ENCODE measurements at regions not wholly inside any gene's neighbourhood (a gene's known extent, or its start where the extent isn't known, plus 50 kb on each side); places are given as distances from the start of the nearest gene placed in this dataset.

DNA sequence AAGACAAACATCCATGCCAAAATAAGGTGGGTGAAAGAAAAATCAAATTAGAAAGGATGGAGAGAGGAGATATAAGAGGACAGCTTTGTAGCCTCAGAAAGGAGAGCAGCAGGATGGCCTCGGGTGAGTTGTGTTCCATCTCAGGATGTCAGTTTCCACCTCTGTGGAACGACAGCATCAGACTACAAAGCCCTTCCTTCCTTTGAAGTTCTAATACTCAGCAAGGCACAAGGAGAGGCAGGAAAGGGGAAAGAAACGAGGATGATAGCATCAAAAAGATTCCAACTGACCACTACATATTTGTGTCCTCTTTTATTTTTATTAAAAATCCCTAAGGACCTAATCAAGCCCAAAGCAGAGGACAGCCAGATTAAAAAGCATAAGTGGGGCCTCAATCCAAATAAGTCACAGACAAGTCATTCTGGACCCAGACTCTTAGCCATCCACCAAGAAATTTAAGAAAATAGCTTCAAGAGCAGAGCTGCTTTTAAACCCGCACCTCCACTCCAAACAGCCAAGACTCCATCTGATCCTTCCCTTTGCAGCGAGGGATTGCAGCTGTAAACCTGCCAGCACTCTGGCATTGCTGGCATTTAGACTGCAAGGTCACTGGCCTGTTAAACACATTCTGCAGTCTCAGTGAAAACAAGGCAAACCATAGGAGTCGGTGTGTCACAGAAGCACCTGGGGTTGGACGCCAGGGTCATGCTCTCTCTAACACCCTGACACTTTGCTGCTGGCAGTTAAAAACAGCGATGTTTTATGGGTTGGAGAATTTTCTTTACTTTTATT, 314.5 kb upstream of the CHAC2 start:
- no peaks in the 10 kb centered on the region for H3K36me3 ChIP-seq (ENCODE audit: control insufficient read depth in 3 of 3, insufficient read depth in 3 of 3, low read length in 3 of 3)
- H3K27ac ChIP-seq (ENCODE audit: low read depth, low read length) = no peak overlapping the region
- H3K9me3 ChIP-seq (ENCODE audit: control insufficient read depth in 3 of 3, low read length in 3 of 3) = no peaks in the 10 kb centered on the region
- no peak overlapping the region for H3K4me3 ChIP-seq (ENCODE audit: low read length in 3 of 3)
- no peaks in the 10 kb centered on the region for H3K27me3 ChIP-seq (ENCODE audit: control insufficient read depth in 3 of 3, insufficient read depth in 3 of 3, low read length in 3 of 3)
- peaks cover 4 to 10% (median 6%) of the 10 kb centered on the region in 3 donors for H3K4me1 ChIP-seq (ENCODE audit: control insufficient read depth in 3 of 3, insufficient read depth in 3 of 3, low read length in 3 of 3)
- H3K9ac ChIP-seq (ENCODE audit: low read depth in 1 of 3, low read length in 3 of 3) = peak overlapping the region in 2 of 3 donors; percentile 3 to 40

DNA sequence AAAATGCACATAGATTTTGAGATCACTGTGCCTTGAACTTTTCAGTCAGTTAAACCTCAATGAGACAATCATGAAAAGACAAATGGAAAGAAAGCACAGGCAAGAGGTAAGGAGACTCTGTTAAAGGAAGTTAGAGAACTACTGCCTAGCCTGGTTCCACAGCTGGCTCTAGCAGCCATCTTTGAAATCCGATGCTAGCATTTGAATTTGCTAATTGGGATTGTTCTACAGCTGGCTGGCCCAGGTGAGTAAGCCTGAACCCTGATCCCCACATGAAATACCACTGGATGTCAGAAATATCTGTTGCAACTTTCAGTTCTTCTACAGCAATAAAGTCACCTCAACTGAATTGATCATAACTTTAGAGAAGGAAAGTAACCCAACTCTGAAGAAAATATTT, 315.2 kb upstream of the CHAC2 start:
- Histone ChIP-seq H3K9me3 (ENCODE audit: control insufficient read depth in 3 of 3, low read length in 3 of 3) (no peaks in the 10 kb centered on the region), H3K27ac (ENCODE audit: low read depth, low read length) (no peak overlapping the region), H3K4me1 (ENCODE audit: control insufficient read depth in 3 of 3, insufficient read depth in 3 of 3, low read length in 3 of 3) (peaks cover 4 to 10% (median 6%) of the 10 kb centered on the region in 3 donors), H3K9ac (ENCODE audit: low read depth in 1 of 3, low read length in 3 of 3) (no peak overlapping the region), H3K36me3 (ENCODE audit: control insufficient read depth in 3 of 3, insufficient read depth in 3 of 3, low read length in 3 of 3) (no peaks in the 10 kb centered on the region), H3K4me3 (ENCODE audit: low read length in 3 of 3) (no peak overlapping the region), H3K27me3 (ENCODE audit: control insufficient read depth in 3 of 3, insufficient read depth in 3 of 3, low read length in 3 of 3) (no peaks in the 10 kb centered on the region)

DNA sequence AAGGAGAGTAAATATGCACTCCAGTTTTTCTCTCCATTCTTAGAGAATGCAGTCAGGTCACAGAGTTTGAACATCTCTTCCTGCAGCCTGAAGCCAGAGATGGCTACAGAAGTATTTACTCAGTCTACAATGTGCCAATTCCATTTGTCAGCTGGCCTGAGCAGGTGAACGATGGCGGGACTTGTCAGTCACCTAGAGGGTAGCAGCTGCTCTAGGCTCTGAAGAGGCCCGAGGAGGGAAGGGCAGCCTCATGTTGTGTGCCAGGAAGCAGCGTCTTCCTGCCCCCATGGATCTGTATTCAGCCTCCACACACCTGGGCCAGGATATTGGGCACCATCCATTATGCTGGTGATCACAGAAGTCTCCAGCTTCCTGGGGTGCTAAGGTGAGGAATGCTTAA, 316.7 kb upstream of the CHAC2 start:
- H3K4me1 ChIP-seq (ENCODE audit: control insufficient read depth in 3 of 3, insufficient read depth in 3 of 3, low read length in 3 of 3) = peaks cover 4 to 10% (median 6%) of the 10 kb centered on the region in 3 donors
- H3K9ac ChIP-seq (ENCODE audit: low read depth in 1 of 3, low read length in 3 of 3) = no peak overlapping the region
- no peak overlapping the region for H3K27ac ChIP-seq (ENCODE audit: low read depth, low read length)
- no peak overlapping the region for H3K4me3 ChIP-seq (ENCODE audit: low read length in 3 of 3)
- H3K36me3 ChIP-seq (ENCODE audit: control insufficient read depth in 3 of 3, insufficient read depth in 3 of 3, low read length in 3 of 3) = no peaks in the 10 kb centered on the region
- no peaks in the 10 kb centered on the region for H3K9me3 ChIP-seq (ENCODE audit: control insufficient read depth in 3 of 3, low read length in 3 of 3)
- H3K27me3 ChIP-seq (ENCODE audit: control insufficient read depth in 3 of 3, insufficient read depth in 3 of 3, low read length in 3 of 3) = no peaks in the 10 kb centered on the region

DNA sequence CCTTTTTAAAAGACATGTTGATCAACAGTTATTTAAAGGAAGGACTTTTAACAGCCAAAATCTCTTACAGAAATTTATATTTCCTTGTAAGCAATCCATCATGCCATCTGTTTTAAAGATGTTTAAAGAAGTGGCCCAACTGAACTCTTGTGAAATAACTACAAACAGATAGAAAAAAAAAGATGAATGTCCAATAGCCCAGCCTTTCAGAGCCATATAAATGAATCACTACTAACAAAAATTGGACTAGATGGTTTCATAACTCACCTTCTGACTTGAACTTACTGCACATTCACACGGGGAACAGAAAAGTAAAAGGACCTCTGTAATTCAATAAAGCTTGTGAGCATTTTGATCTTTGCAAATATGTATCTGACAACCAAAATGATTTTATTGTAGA, 319.0 kb upstream of the CHAC2 start:
- peaks cover 3 to 10% (median 6%) of the 10 kb centered on the region in 3 donors for H3K4me1 ChIP-seq (ENCODE audit: control insufficient read depth in 3 of 3, insufficient read depth in 3 of 3, low read length in 3 of 3)
- no peak overlapping the region for H3K9ac ChIP-seq (ENCODE audit: low read depth in 1 of 3, low read length in 3 of 3)
- no peak overlapping the region for H3K27ac ChIP-seq (ENCODE audit: low read depth, low read length)
- no peaks in the 10 kb centered on the region for H3K27me3 ChIP-seq (ENCODE audit: control insufficient read depth in 3 of 3, insufficient read depth in 3 of 3, low read length in 3 of 3)
- no peaks in the 10 kb centered on the region for H3K36me3 ChIP-seq (ENCODE audit: control insufficient read depth in 3 of 3, insufficient read depth in 3 of 3, low read length in 3 of 3)
- no peaks in the 10 kb centered on the region for H3K9me3 ChIP-seq (ENCODE audit: control insufficient read depth in 3 of 3, low read length in 3 of 3)
- no peak overlapping the region for H3K4me3 ChIP-seq (ENCODE audit: low read length in 3 of 3)

DNA sequence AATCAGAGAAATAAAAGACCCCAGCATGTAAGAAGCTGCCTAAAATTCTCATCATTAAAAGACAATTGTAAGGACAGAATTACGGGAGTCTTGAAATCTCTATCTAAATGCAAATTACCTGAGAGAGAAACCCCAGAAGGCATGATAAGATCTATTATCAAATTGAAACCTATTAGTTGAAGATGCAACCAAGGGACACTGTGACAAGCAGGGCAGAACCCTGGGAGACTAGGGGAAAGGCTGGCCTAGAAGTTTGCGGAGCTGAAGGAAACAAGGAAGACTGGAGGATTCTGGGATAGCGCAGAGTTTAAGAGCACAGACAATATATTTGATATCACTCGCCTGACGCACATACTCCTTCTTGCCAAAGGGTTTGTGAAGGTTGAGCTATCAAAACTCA, 319.5 kb upstream of the CHAC2 start:
- H3K27me3 ChIP-seq (ENCODE audit: control insufficient read depth in 3 of 3, insufficient read depth in 3 of 3, low read length in 3 of 3) = no peaks in the 10 kb centered on the region
- no peaks in the 10 kb centered on the region for H3K36me3 ChIP-seq (ENCODE audit: control insufficient read depth in 3 of 3, insufficient read depth in 3 of 3, low read length in 3 of 3)
- no peaks in the 10 kb centered on the region for H3K9me3 ChIP-seq (ENCODE audit: control insufficient read depth in 3 of 3, low read length in 3 of 3)
- H3K9ac ChIP-seq (ENCODE audit: low read depth in 1 of 3, low read length in 3 of 3) = no peak overlapping the region
- H3K4me3 ChIP-seq (ENCODE audit: low read length in 3 of 3) = no peak overlapping the region
- peaks cover 0 to 6% (median 2%) of the 10 kb centered on the region in 3 donors for H3K4me1 ChIP-seq (ENCODE audit: control insufficient read depth in 3 of 3, insufficient read depth in 3 of 3, low read length in 3 of 3)
- no peak overlapping the region for H3K27ac ChIP-seq (ENCODE audit: low read depth, low read length)

DNA sequence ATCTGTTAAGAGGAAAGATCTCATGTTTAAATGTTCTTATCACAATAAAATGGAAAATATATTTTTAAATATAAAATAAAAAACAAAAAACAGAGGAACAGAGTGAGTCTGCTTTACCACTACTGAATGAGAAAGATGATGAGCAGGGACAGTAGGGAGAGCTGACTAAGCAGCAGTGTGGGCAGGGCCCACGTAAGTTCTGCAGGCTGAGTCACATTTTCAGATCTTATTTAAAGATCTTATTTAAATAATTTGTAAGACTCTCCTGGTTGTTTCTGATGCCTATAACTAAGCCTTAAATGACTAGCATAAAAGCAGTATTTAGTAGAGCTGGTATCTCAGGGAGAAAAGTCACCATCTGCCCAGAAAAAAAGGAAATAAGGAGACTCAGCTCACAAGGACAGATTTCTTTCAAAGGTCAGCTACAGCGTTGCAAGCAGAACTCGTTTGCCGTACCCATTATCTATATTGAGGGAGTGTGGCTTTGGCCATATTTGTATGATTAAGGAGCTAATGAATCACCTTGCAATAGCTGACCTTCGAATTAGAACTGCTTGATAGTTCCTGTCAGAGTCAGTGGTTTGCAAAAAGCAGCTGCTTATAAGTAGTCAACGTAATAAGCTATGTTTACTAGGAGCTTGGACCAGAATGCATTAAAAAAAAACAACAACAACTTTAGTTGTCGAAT, 322.1 kb upstream of the CHAC2 start:
- H3K9ac ChIP-seq (ENCODE audit: low read depth in 1 of 3, low read length in 3 of 3) = no peak overlapping the region

DNA sequence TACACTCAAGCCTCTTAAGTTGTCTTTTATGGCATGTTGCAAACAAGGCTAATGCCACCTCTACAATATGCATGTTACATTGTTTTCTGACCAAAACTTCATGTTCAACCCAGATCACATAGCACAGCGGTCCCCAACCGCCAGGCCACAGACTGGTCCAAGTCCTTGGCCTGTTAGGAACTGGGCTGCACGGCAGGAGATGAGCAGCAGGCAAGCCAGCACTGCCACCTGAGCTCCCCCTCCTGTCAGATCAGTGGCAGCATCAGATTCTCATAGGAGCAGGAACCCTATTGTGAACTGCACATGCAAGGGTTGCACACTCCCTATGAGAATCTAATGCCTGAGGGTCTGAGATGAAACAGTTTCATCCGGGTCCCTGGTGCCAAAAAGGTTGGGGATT, 324.8 kb upstream of the CHAC2 start:
- peaks cover 2 to 8% (median 3%) of the 10 kb centered on the region in 3 donors for H3K4me1 ChIP-seq (ENCODE audit: control insufficient read depth in 3 of 3, insufficient read depth in 3 of 3, low read length in 3 of 3)
- H3K27me3 ChIP-seq (ENCODE audit: control insufficient read depth in 3 of 3, insufficient read depth in 3 of 3, low read length in 3 of 3) = no peaks in the 10 kb centered on the region
- no peaks in the 10 kb centered on the region for H3K9me3 ChIP-seq (ENCODE audit: control insufficient read depth in 3 of 3, low read length in 3 of 3)
- H3K36me3 ChIP-seq (ENCODE audit: control insufficient read depth in 3 of 3, insufficient read depth in 3 of 3, low read length in 3 of 3) = no peaks in the 10 kb centered on the region
- no peak overlapping the region for H3K9ac ChIP-seq (ENCODE audit: low read depth in 1 of 3, low read length in 3 of 3)
- no peak overlapping the region for H3K27ac ChIP-seq (ENCODE audit: low read depth, low read length)
- H3K4me3 ChIP-seq (ENCODE audit: low read length in 3 of 3) = no peak overlapping the region

More for the DNA sequence above, 322.1 kb upstream of the CHAC2 start:
- no peaks in the 10 kb centered on the region for H3K36me3 ChIP-seq (ENCODE audit: control insufficient read depth in 3 of 3, insufficient read depth in 3 of 3, low read length in 3 of 3)
- no peaks in the 10 kb centered on the region for H3K4me1 ChIP-seq (ENCODE audit: control insufficient read depth in 3 of 3, insufficient read depth in 3 of 3, low read length in 3 of 3)
- no peaks in the 10 kb centered on the region for H3K27me3 ChIP-seq (ENCODE audit: control insufficient read depth in 3 of 3, insufficient read depth in 3 of 3, low read length in 3 of 3)
- no peak overlapping the region for H3K4me3 ChIP-seq (ENCODE audit: low read length in 3 of 3)
- no peak overlapping the region for H3K27ac ChIP-seq (ENCODE audit: low read depth, low read length)
- H3K9me3 ChIP-seq (ENCODE audit: control insufficient read depth in 3 of 3, low read length in 3 of 3) = no peaks in the 10 kb centered on the region

DNA sequence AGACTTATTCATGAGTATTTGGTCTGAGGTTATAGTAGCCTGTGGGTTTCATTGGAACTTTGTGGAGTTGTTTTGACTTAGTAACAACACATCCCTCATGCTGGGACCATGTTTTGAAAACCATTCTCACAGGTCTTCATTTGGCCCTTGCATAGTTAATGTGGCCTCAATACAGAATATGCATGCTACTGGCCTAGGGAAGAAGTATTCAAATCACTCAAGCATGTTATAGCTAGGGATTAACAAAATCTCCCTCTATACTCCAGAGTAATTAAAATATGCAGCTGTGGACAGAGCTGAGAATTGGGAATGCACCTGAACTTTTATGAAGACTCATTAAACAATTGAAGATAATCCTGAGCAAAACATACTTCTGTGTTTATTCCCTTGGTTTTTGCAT, 325.5 kb upstream of the CHAC2 start:
- H3K4me3 ChIP-seq (ENCODE audit: low read length in 3 of 3) = no peak overlapping the region
- no peaks in the 10 kb centered on the region for H3K9me3 ChIP-seq (ENCODE audit: control insufficient read depth in 3 of 3, low read length in 3 of 3)
- no peaks in the 10 kb centered on the region for H3K36me3 ChIP-seq (ENCODE audit: control insufficient read depth in 3 of 3, insufficient read depth in 3 of 3, low read length in 3 of 3)
- H3K27me3 ChIP-seq (ENCODE audit: control insufficient read depth in 3 of 3, insufficient read depth in 3 of 3, low read length in 3 of 3) = no peaks in the 10 kb centered on the region
- peaks cover 2 to 8% (median 3%) of the 10 kb centered on the region in 3 donors for H3K4me1 ChIP-seq (ENCODE audit: control insufficient read depth in 3 of 3, insufficient read depth in 3 of 3, low read length in 3 of 3)
- H3K27ac ChIP-seq (ENCODE audit: low read depth, low read length) = no peak overlapping the region
- H3K9ac ChIP-seq (ENCODE audit: low read depth in 1 of 3, low read length in 3 of 3) = no peak overlapping the region

DNA sequence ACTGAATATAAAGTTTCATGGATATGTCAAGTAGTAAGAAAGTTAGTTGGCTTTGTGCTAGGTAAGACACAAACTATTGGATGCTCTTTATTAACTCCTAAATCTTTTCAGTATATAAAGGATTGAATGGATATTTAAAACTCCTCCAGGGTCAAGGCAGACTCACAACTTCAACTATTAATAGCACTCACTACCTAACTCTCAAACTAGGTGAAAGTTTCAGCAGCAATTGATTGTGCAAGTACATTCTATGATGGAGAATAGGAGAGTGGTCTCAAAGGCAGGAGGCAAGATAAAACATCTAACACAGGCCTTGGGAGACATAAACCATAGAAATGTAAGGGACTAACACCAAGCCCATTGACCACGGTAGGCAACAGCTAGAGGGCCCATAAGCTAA, 328.9 kb upstream of the CHAC2 start:
- Histone ChIP-seq H3K36me3 (ENCODE audit: control insufficient read depth in 3 of 3, insufficient read depth in 3 of 3, low read length in 3 of 3) (no peaks in the 10 kb centered on the region), H3K27ac (ENCODE audit: low read depth, low read length) (peak overlapping the region; percentile 20), H3K4me3 (ENCODE audit: low read length in 3 of 3) (no peak overlapping the region), H3K4me1 (ENCODE audit: control insufficient read depth in 3 of 3, insufficient read depth in 3 of 3, low read length in 3 of 3) (peaks cover 2 to 8% (median 3%) of the 10 kb centered on the region in 3 donors), H3K9me3 (ENCODE audit: control insufficient read depth in 3 of 3, low read length in 3 of 3) (no peaks in the 10 kb centered on the region), H3K27me3 (ENCODE audit: control insufficient read depth in 3 of 3, insufficient read depth in 3 of 3, low read length in 3 of 3) (no peaks in the 10 kb centered on the region), H3K9ac (ENCODE audit: low read depth in 1 of 3, low read length in 3 of 3) (no peak overlapping the region)

DNA sequence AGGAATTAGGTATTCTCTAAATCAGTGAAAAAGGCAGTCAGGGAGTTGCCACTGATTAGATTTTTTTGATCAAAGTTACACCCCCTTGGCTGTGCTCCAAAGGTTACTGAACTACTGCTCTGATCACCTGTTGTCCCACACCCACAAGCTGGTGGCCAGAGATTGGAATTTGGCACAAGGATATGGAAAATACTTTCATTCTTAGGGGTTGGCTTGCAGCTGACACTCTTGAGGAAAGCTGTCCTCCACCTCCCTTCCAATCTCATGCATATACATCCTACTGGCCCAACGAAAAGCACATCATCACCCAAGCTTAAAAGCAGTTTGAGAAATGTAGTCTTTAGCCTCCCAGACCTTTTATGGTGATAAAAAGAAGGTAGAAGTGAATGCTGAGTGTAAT, 329.5 kb upstream of the CHAC2 start:
- Histone ChIP-seq H3K27me3 (ENCODE audit: control insufficient read depth in 3 of 3, insufficient read depth in 3 of 3, low read length in 3 of 3) (no peaks in the 10 kb centered on the region), H3K27ac (ENCODE audit: low read depth, low read length) (peak overlapping the region; percentile 20), H3K4me1 (ENCODE audit: control insufficient read depth in 3 of 3, insufficient read depth in 3 of 3, low read length in 3 of 3) (peaks cover 2 to 8% (median 3%) of the 10 kb centered on the region in 3 donors), H3K4me3 (ENCODE audit: low read length in 3 of 3) (no peak overlapping the region), H3K9me3 (ENCODE audit: control insufficient read depth in 3 of 3, low read length in 3 of 3) (no peaks in the 10 kb centered on the region), H3K9ac (ENCODE audit: low read depth in 1 of 3, low read length in 3 of 3) (no peak overlapping the region), H3K36me3 (ENCODE audit: control insufficient read depth in 3 of 3, insufficient read depth in 3 of 3, low read length in 3 of 3) (no peaks in the 10 kb centered on the region)
